H9 (cell line): ENCODE measurements at regions not wholly inside any gene's neighbourhood (a gene's known extent, or its start where the extent isn't known, plus 50 kb on each side); places are given as distances from the start of the nearest gene placed in this dataset.

Source experiments
- DNase-seq: peaks from one replicate; pipeline ENCODE4 v3.0.0-alpha.2; 2017
- H2AFZ ChIP-seq: one replicate; pipeline ENCODE4 v1.6.1; 2013; ENCODE audit warnings: mild to moderate bottlenecking, low read length, control low read depth, moderate library complexity
- H2AK5ac ChIP-seq: 2 replicates; pipeline ENCODE4 v1.6.1; 2013; ENCODE audit warnings: low read length, control low read depth, mixed read lengths; ENCODE audit not compliant: insufficient read length
- H2BK120ac ChIP-seq: one replicate; pipeline ENCODE4 v1.6.1; 2013; ENCODE audit warnings: low read depth, mild to moderate bottlenecking, low read length, control low read depth, inconsistent platforms; ENCODE audit not compliant: poor library complexity, severe bottlenecking
- H2BK12ac ChIP-seq: 2 replicates; pipeline ENCODE4 v1.6.1; 2013; ENCODE audit warnings: low read length, control low read depth, mixed read lengths, low read depth; ENCODE audit not compliant: insufficient read length
- H2BK15ac ChIP-seq: 2 replicates; pipeline ENCODE4 v1.6.1; 2013; ENCODE audit warnings: low read depth, low read length, control low read depth
- H2BK20ac ChIP-seq: one replicate; pipeline ENCODE4 v1.6.1; 2013; ENCODE audit warnings: low read depth, mild to moderate bottlenecking, low read length, control low read depth, inconsistent platforms; ENCODE audit not compliant: poor library complexity, severe bottlenecking
- H2BK5ac ChIP-seq: 2 replicates; pipeline ENCODE4 v1.6.1; 2013; ENCODE audit warnings: low read length, control low read depth, mixed read lengths; ENCODE audit not compliant: insufficient read length
- H3K14ac ChIP-seq: 2 replicates; pipeline ENCODE4 v1.6.1; 2013; ENCODE audit warnings: low read length, control low read depth; ENCODE audit not compliant: insufficient read depth
- H3K18ac ChIP-seq: 2 replicates; pipeline ENCODE4 v1.6.1; 2013; ENCODE audit warnings: low read depth, mild to moderate bottlenecking, mixed read lengths, low read length, control low read depth; ENCODE audit not compliant: insufficient read length
- H3K23ac ChIP-seq: 2 replicates; pipeline ENCODE4 v1.6.1; 2013; ENCODE audit warnings: low read length, control low read depth, mixed read lengths, low read depth; ENCODE audit not compliant: insufficient read length
- H3K23me2 ChIP-seq: 2 replicates; pipeline ENCODE4 v1.6.1; 2013; ENCODE audit warnings: low read depth, mild to moderate bottlenecking, mixed read lengths, low read length, control low read depth; ENCODE audit not compliant: insufficient read length, poor library complexity, severe bottlenecking
- H3K27ac ChIP-seq: 2 replicates; pipeline ENCODE4 v1.5.1; 2013; ENCODE audit warnings: low read length, control low read depth, mixed read lengths, low read depth; ENCODE audit not compliant: insufficient read length
- H3K27me3 ChIP-seq: 2 replicates; pipeline ENCODE4 v1.6.1; 2013; ENCODE audit warnings: low read length, control low read depth, inconsistent platforms; ENCODE audit not compliant: insufficient read depth
- H3K4ac ChIP-seq: 2 replicates; pipeline ENCODE4 v1.6.1; 2013; ENCODE audit warnings: low read depth, mild to moderate bottlenecking, control low read depth, inconsistent platforms, low read length, moderate library complexity
- H3K4me1 ChIP-seq: 2 replicates; pipeline ENCODE4 v1.6.1; 2013; ENCODE audit warnings: low read length, control low read depth, inconsistent platforms; ENCODE audit not compliant: insufficient read depth
- H3K4me2 ChIP-seq: 2 replicates; pipeline ENCODE4 v1.6.1; 2013; ENCODE audit warnings: low read length, control low read depth, mixed read lengths; ENCODE audit not compliant: insufficient read length, insufficient read depth
- H3K56ac ChIP-seq: 2 replicates; pipeline ENCODE4 v1.6.1; 2013; ENCODE audit warnings: low read depth, mild to moderate bottlenecking, mixed read lengths, low read length, control low read depth; ENCODE audit not compliant: insufficient read length
- H3K79me1 ChIP-seq: 2 replicates; pipeline ENCODE4 v1.6.1; 2013; ENCODE audit warnings: low read depth, mild to moderate bottlenecking, moderate library complexity, low read length, control low read depth, inconsistent platforms; ENCODE audit not compliant: insufficient read depth, poor library complexity, severe bottlenecking
- H3K79me2 ChIP-seq: 2 replicates; pipeline ENCODE4 v1.6.1; 2013; ENCODE audit warnings: low read length, control low read depth, inconsistent platforms; ENCODE audit not compliant: insufficient read depth
- H3K9ac ChIP-seq: 2 replicates; pipeline ENCODE4 v1.6.1; 2013; ENCODE audit warnings: low read length, control low read depth, mixed read lengths; ENCODE audit not compliant: insufficient read length; ENCODE audit errors: extremely low read depth
- H3K9me3 ChIP-seq: one replicate; pipeline ENCODE4 v1.6.1; 2013; ENCODE audit warnings: low read depth, low read length, inconsistent platforms; ENCODE audit not compliant: control insufficient read depth
- H3T11ph ChIP-seq: one replicate; pipeline ENCODE4 v1.6.1; 2013; ENCODE audit warnings: mild to moderate bottlenecking, low read length, control low read depth, inconsistent platforms
- H4K20me1 ChIP-seq: one replicate; pipeline ENCODE4 v1.6.1; 2013; ENCODE audit not compliant: control insufficient read depth, insufficient read length, insufficient read depth
- H4K5ac ChIP-seq: 2 replicates; pipeline ENCODE4 v1.6.1; 2013; ENCODE audit warnings: low read depth, mild to moderate bottlenecking, mixed read lengths, low read length, control low read depth; ENCODE audit not compliant: insufficient read length
- H4K8ac ChIP-seq: replicated peaks from 2 replicates; pipeline ENCODE4 v1.6.1; 2013; ENCODE audit warnings: low read length, control low read depth, mixed read lengths, low read depth; ENCODE audit not compliant: insufficient read length
- H4K91ac ChIP-seq: 2 replicates; pipeline ENCODE4 v1.6.1; 2013; ENCODE audit warnings: low read depth, mild to moderate bottlenecking, moderate library complexity, mixed read lengths, low read length, control low read depth; ENCODE audit not compliant: insufficient read length
- H3K27ac Mint-ChIP-seq, 3 experiments: 2 replicates in 2 of 3; 3 replicates in 1 of 3; pipeline ENCODE4 v1.8.0; 2020 to 2021; ENCODE audit warnings: mixed read lengths in 3 of 3, mild to moderate bottlenecking in 1 of 3, moderate library complexity in 1 of 3
- H3K27me3 Mint-ChIP-seq: 2 replicates; pipeline ENCODE4 v1.8.0; 2021; ENCODE audit warnings: low read depth, mild to moderate bottlenecking, moderate library complexity, mixed read lengths
- H3K36me3 Mint-ChIP-seq, 3 experiments: 2 replicates in 2 of 3; 3 replicates in 1 of 3; pipeline ENCODE4 v1.8.0; 2020 to 2021; ENCODE audit warnings: low read depth in 3 of 3, mixed read lengths in 3 of 3; ENCODE audit not compliant: insufficient read depth in 1 of 3
- H3K4me1 Mint-ChIP-seq, 2 experiments: 2 replicates each; pipeline ENCODE4 v1.8.0; 2020; ENCODE audit warnings: mixed read lengths in 2 of 2
- H3K4me3 Mint-ChIP-seq, 2 experiments: 2 replicates in 1 of 2; 3 replicates in 1 of 2; pipeline ENCODE4 v1.8.0; 2020 to 2021; ENCODE audit warnings: mild to moderate bottlenecking in 2 of 2, mixed read lengths in 2 of 2, moderate library complexity in 1 of 2
- H3K9me3 Mint-ChIP-seq, 2 experiments: 2 replicates in 1 of 2; 3 replicates in 1 of 2; pipeline ENCODE4 v1.8.0; 2020; ENCODE audit warnings: mild to moderate bottlenecking in 2 of 2, mixed read lengths in 2 of 2, moderate library complexity in 1 of 2
- CTCF ChIP-seq: fragments of 200-600 bp; sonication (generic); conservative IDR thresholded peaks from 3 replicates; pipeline ENCODE4 v1.8.0; 2021; ENCODE audit warnings: antibody characterized with exemption, mild to moderate bottlenecking
- WGBS: extraction: QIAGEN DNeasy Blood & Tissue Kit; methylation state at CpG from one replicate; pipeline ENCODE4 v1.1.7; 2013; ENCODE audit warnings: missing lambda C conversion rate, low lambda C conversion rate, mixed read lengths; ENCODE audit not compliant: insufficient read length; ENCODE audit errors: extremely low coverage; 5-methylcytosine and 5-hydroxymethylcytosine counted together

GRCh38 chr5:169395136-169395535 is 94.2 kb upstream of the SLIT3 start:
- no peak overlapping the region for H3K4ac ChIP-seq
- H3K27me3 ChIP-seq, result no peaks in the 10 kb centered on the region
- Mint-ChIP-seq H3K27ac (no peak overlapping the region), H3K9me3 (peaks cover 16 to 21% of the 10 kb centered on the region in 2 experiments), H3K36me3 (peaks cover 0 to 7% (median 0%) of the 10 kb centered on the region in 3 experiments; a peak in 4 of 7 replicates), H3K4me3 (no peak overlapping the region), H3K4me1 (peaks cover 4% of the 10 kb centered on the region in 2 experiments; a peak in 3 of 4 replicates), H3K27me3 (no peaks in the 10 kb centered on the region)
- no peak overlapping the region for H3T11ph ChIP-seq
- H3K9me3 ChIP-seq, result no peaks in the 10 kb centered on the region
- no peak overlapping the region for H3K27ac ChIP-seq
- H2AFZ ChIP-seq, result no peak overlapping the region
- no peak overlapping the region for H3K56ac ChIP-seq
- H3K79me2 ChIP-seq, result no peaks in the 10 kb centered on the region
- no peak overlapping the region for H3K9ac ChIP-seq
- H2BK5ac ChIP-seq, result no peak overlapping the region
- no peak overlapping the region for H4K5ac ChIP-seq
- H3K18ac ChIP-seq, result no peak overlapping the region
- no peak overlapping the region for H4K91ac ChIP-seq
- TF ChIP-seq CTCF, result no peak
- H2AK5ac ChIP-seq, result no peak overlapping the region
- H3K4me2 ChIP-seq, result no peak overlapping the region
- no peak for DNase-seq
- no CpG with 5 or more reads among the region's 1 CpG for WGBS
- H3K23me2 ChIP-seq, result no peaks in the 10 kb centered on the region
- H2BK12ac ChIP-seq, result no peak overlapping the region
- no peak overlapping the region for H2BK15ac ChIP-seq
- no peak overlapping the region for H3K14ac ChIP-seq
- no peak overlapping the region for H2BK20ac ChIP-seq
- no peaks in the 10 kb centered on the region for H3K79me1 ChIP-seq
- H3K23ac ChIP-seq, result no peak overlapping the region
- H3K4me1 ChIP-seq, result no peaks in the 10 kb centered on the region
- H2BK120ac ChIP-seq, result no peak overlapping the region
- H4K8ac ChIP-seq, result no peak overlapping the region
- no peaks in the 10 kb centered on the region for H4K20me1 ChIP-seq
